ENCODE measurements at regions not wholly inside any gene's neighbourhood (a gene's known extent, or its start where the extent isn't known, plus 50 kb on each side); places are given as distances from the start of the nearest gene placed in this dataset.
"Not testable (repeated sequence)": the region's sequence is repeated elsewhere in the genome, so short reads cannot be mapped to it uniquely, and the experiment has no call there.

DNA sequence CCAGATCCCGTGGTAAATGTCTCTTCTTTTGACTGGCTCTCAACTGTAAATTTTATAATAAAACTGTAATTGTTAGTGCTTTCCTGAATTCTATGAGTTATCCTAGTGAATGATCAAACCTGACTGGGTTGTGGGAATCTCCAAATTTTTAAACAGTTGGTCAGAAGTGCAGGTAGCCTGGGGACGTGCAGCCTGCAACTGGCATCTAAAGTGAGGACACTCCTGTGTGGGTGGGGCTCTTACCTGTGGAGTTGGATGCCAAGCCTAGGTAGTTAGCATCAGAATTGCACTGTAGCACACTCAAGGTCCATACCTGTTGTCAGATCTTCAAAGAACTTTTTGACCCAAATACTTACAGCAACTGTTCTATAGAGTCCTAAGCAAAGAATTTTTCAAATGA lies 207.1 kb upstream of the NBEA start:
- H3K4me3 ChIP-seq (replicated peaks in 1 of 2; ENCODE audit: low read depth in 2 of 2, low read length in 2 of 2) = no peak overlapping the region
- DNase-seq (ENCODE audit: low read depth in 2 of 2) = no peak
- TF ChIP-seq, protein P1, sequence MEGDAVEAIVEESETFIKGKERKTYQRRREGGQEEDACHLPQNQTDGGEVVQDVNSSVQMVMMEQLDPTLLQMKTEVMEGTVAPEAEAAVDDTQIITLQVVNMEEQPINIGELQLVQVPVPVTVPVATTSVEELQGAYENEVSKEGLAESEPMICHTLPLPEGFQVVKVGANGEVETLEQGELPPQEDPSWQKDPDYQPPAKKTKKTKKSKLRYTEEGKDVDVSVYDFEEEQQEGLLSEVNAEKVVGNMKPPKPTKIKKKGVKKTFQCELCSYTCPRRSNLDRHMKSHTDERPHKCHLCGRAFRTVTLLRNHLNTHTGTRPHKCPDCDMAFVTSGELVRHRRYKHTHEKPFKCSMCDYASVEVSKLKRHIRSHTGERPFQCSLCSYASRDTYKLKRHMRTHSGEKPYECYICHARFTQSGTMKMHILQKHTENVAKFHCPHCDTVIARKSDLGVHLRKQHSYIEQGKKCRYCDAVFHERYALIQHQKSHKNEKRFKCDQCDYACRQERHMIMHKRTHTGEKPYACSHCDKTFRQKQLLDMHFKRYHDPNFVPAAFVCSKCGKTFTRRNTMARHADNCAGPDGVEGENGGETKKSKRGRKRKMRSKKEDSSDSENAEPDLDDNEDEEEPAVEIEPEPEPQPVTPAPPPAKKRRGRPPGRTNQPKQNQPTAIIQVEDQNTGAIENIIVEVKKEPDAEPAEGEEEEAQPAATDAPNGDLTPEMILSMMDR (IDR thresholded peaks at IDR 0.05; ENCODE audit: low read depth, low read length) = no peak

DNA sequence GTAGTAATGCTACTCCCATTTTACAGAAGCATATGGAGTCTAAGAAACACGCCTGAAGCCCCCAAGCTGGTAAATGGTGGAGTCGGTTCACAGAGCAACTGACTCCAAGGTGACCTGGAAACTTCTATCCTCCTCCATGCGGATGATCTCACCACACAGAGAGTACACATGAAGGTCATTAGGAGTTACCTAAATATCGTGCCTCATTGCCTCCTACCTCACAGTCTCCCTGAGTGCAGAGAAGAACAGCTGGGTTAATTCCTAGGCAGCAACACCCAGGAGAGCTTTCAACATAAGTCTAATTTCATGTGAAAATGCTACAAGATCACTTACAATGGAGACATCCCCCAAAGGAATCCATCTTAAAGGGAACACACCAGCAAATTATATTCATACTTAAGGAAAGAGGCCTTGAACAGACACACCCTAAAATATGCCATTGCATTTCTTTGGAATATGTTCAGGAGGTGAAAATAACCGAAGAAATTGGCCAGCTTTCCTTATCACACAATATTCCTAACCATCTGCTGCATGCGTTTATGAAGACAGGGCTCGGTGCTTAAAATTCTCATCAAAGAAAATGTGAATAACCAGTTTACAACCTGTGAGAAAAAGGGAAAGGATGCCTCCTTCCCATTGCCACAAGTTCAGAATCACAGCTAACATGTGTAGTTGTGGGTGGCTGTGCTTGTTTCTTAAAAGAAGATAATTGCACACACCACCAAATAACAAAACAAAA lies 203.6 kb upstream of the NBEA start:
- TF ChIP-seq, protein P1 (IDR thresholded peaks at IDR 0.05; ENCODE audit: low read depth, low read length) = no peak
- no peak overlapping the region for H3K4me3 ChIP-seq (replicated peaks in 1 of 2; ENCODE audit: low read depth in 2 of 2, low read length in 2 of 2)
- DNase-seq (ENCODE audit: low read depth in 2 of 2) = peak in 1 of 2 donors; percentile 15

DNA sequence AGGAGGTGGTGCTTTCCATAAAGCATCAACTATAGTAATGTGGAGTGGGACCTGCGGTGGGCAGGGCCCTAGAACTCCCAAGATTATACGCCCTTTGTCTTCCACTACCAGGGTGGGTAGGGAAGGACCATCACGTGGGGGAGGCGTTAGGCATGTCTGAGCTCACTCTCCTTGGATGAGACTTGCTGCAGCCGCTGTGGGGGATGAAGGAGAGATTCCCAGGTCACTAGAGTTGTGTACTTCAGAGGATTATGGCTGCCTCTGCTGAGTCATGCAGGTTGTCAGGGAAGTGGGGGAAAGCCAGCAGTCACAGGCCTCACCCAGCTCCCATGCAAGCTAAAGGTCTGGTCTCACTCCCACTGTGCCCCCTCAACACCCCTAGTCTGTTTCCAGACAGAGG lies 195.0 kb upstream of the NBEA start:
- DNase-seq (ENCODE audit: low read depth in 2 of 2) = peak; percentile 2 to 23
- not testable (repeated sequence) for H3K4me3 ChIP-seq (replicated peaks in 1 of 2; ENCODE audit: low read depth in 2 of 2, low read length in 2 of 2)

DNA sequence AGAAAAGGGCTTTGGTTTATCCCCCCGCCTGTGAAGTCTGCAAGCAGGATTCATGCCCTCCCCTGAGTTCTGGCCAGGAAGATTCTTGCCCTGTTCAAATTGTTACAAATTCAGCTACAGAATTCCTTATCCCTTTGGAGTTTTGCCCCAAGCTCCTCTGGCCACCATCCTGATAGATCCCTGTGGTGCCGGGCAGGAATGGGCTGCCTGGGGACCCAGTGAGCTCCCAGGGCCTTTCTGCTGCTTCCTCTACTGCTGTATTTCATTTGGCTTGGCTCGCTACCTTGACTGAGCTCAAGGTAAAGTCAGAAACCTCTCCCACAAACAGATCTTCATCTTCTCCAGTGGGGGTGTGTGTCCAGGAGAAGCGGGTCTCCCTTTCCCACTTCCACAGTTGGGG lies 194.6 kb upstream of the NBEA start:
- DNase-seq (ENCODE audit: low read depth in 2 of 2) = peak in 1 of 2 donors; percentile 27
- no peak overlapping the region for H3K4me3 ChIP-seq (replicated peaks in 1 of 2; ENCODE audit: low read depth in 2 of 2, low read length in 2 of 2)
- TF ChIP-seq, protein P1 (IDR thresholded peaks at IDR 0.05; ENCODE audit: low read depth, low read length) = no peak

DNA sequence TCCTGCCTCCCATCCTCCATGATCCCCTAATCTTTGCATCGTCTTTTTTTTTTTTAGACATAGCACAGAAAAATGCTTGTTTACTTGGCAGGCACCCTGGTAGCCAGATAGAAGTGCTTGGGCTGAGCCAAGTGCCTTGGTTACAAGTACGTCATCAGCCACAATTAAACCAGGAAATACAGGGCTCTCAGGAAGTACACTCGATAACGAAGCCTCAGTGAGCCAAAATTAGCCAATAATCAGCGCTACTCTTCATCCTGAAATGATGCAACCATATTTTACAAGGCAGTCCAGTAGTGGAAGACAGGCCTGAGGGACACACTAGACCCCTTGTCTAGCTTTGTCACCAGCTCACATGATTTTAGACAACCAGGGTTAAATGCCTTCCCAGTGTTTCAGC lies 194.0 kb upstream of the NBEA start:
- no peak overlapping the region for H3K4me3 ChIP-seq (replicated peaks in 1 of 2; ENCODE audit: low read depth in 2 of 2, low read length in 2 of 2)
- peak; percentile 82 to 99 for DNase-seq (ENCODE audit: low read depth in 2 of 2)
- TF ChIP-seq, protein P1 (IDR thresholded peaks at IDR 0.05; ENCODE audit: low read depth, low read length) = no peak

DNA sequence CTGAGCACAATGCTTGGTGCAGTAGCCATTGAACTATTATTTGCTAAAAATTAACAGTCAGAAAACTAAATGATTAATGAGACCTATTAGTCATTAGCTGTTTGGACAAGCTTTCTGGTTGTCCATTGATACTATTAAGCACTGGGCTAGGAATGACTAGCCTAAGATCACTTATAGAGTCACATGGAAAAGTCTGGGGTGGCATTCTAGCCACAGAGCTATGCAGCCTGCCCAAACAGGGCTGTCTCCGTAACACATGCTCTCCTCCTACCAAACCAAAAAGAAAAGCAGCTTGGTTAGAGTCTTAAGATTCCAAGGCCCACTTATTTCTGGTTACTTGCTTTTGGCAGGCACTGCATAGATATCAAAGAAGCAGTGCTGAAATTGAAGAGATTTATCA lies 193.5 kb upstream of the NBEA start:
- DNase-seq (ENCODE audit: low read depth in 2 of 2) = peak in 1 of 2 donors; percentile 41
- TF ChIP-seq, protein P1 (IDR thresholded peaks at IDR 0.05; ENCODE audit: low read depth, low read length) = no peak
- H3K4me3 ChIP-seq (replicated peaks in 1 of 2; ENCODE audit: low read depth in 2 of 2, low read length in 2 of 2) = no peak overlapping the region

DNA sequence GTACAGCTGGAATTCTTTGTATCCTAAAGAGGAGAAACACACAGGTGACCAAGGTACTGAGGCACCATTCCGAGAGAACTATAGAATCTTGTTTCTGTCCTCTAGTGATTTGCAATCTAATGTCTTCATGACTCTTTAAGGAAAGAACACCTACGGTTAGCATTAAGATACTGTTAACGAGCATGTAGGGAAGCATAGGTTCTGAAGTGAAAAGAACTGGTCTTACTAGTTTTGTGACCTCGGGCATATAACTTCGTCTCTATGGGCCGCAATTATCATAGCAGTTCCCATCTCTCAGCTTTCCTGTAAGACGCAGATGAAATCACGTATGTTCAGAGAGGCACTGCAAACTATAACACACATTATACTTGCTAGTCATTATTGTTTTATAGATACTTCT lies 193.0 kb upstream of the NBEA start:
- TF ChIP-seq, protein P1 (IDR thresholded peaks at IDR 0.05; ENCODE audit: low read depth, low read length) = no peak
- DNase-seq (ENCODE audit: low read depth in 2 of 2) = no peak

More for the DNA sequence above, 193.0 kb upstream of the NBEA start:
- no peak overlapping the region for H3K4me3 ChIP-seq (replicated peaks in 1 of 2; ENCODE audit: low read depth in 2 of 2, low read length in 2 of 2)

Measured in cardiac fibroblast (primary cell).